HG02571 (cell line): ENCODE measurements at regions not wholly inside any gene's neighbourhood (a gene's known extent, or its start where the extent isn't known, plus 50 kb on each side); places are given as distances from the start of the nearest gene placed in this dataset.

Experiments used
- ATAC-seq: cut with Tn5 transposase; IDR thresholded peaks from one replicate; pipeline ENCODE4 v1.9.1; 2021; ENCODE audit warnings: mild to moderate bottlenecking, moderate library complexity; ENCODE audit not compliant: unreplicated experiment

GRCh38 chr22:48439560-48440135 is 1388.0 kb downstream of the BRD1 start:
- no peak for ATAC-seq

GRCh38 chr22:48438800-48439559 is 1388.7 kb downstream of the BRD1 start:
- ATAC-seq = no peak

GRCh38 chr22:48438096-48438495 is 1389.6 kb downstream of the BRD1 start:
- ATAC-seq = no peak

- no peak for ATAC-seq
These were observed 1391.3 kb downstream of the BRD1 start for GRCh38 chr22:48436201-48436931.

- no peak for ATAC-seq
These were observed 1392.8 kb downstream of the BRD1 start for GRCh38 chr22:48434868-48435250.

- ATAC-seq = no peak
These were observed 1393.4 kb downstream of the BRD1 start for GRCh38 chr22:48434156-48434867.

- ATAC-seq = no peak
These were observed 1394.0 kb downstream of the BRD1 start for GRCh38 chr22:48433647-48434046.

- ATAC-seq = no peak
These were observed 1394.7 kb downstream of the BRD1 start for GRCh38 chr22:48432781-48433518.

- ATAC-seq = no peak
These were observed 1395.9 kb downstream of the BRD1 start for GRCh38 chr22:48431536-48432315.

GRCh38 chr22:48431014-48431413 is 1396.7 kb downstream of the BRD1 start:
- ATAC-seq = no peak

GRCh38 chr22:48429446-48430020 is 1398.1 kb downstream of the BRD1 start:
- ATAC-seq = no peak

GRCh38 chr22:48428631-48429371 is 1398.9 kb downstream of the BRD1 start:
- no peak for ATAC-seq

- no peak for ATAC-seq
These were observed 1399.9 kb downstream of the BRD1 start for GRCh38 chr22:48427731-48428211.

- no peak for ATAC-seq
These were observed 1401.0 kb downstream of the BRD1 start for GRCh38 chr22:48426466-48427380.

- no peak for ATAC-seq
These were observed 1402.0 kb downstream of the BRD1 start for GRCh38 chr22:48425641-48426040.

- ATAC-seq = no peak
These were observed 1402.6 kb downstream of the BRD1 start for GRCh38 chr22:48425091-48425506.

- ATAC-seq = no peak
These were observed 1403.0 kb downstream of the BRD1 start for GRCh38 chr22:48424661-48425060.

- no peak for ATAC-seq
These were observed 1403.5 kb downstream of the BRD1 start for GRCh38 chr22:48424201-48424627.
